ENCODE measurements at regions not wholly inside any gene's neighbourhood (a gene's known extent, or its start where the extent isn't known, plus 50 kb on each side); places are given as distances from the start of the nearest gene placed in this dataset.
"Not testable (repeated sequence)": the region's sequence is repeated elsewhere in the genome, so short reads cannot be mapped to it uniquely, and the experiment has no call there.

DNA sequence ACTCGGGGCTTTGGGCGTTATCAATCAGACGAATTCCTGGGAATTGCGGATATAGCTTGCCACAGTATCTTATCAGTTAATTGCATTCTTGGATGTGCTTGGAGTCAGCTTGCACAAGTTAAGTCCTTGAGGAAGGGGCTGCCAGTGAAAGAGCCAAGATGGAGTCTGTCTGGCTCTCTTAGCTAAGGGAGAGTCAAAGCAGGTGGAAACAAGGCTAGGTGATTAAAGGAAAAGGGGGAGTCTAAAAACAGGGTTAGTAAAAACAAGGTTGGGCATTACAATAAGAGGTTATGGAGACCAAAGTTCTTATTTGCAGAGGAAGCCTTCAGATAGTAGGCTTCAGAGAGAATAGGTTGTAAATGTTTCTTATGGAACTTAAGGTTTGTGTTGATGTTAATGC is 149.2 kb downstream of the RRAGB start:
- TF ChIP-seq, protein P1, sequence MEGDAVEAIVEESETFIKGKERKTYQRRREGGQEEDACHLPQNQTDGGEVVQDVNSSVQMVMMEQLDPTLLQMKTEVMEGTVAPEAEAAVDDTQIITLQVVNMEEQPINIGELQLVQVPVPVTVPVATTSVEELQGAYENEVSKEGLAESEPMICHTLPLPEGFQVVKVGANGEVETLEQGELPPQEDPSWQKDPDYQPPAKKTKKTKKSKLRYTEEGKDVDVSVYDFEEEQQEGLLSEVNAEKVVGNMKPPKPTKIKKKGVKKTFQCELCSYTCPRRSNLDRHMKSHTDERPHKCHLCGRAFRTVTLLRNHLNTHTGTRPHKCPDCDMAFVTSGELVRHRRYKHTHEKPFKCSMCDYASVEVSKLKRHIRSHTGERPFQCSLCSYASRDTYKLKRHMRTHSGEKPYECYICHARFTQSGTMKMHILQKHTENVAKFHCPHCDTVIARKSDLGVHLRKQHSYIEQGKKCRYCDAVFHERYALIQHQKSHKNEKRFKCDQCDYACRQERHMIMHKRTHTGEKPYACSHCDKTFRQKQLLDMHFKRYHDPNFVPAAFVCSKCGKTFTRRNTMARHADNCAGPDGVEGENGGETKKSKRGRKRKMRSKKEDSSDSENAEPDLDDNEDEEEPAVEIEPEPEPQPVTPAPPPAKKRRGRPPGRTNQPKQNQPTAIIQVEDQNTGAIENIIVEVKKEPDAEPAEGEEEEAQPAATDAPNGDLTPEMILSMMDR (IDR thresholded peaks at IDR 0.05), result not testable (repeated sequence)
- TF ChIP-seq POLR2A, POLR2AphosphoS5 (IDR thresholded peaks at IDR 0.05): not testable (repeated sequence)

Measured in gastroesophageal sphincter (tissue), 3 donors.